ENCODE measurements at regions not wholly inside any gene's neighbourhood (a gene's known extent, or its start where the extent isn't known, plus 50 kb on each side); places are given as distances from the start of the nearest gene placed in this dataset.

- TF ChIP-seq, protein P1, sequence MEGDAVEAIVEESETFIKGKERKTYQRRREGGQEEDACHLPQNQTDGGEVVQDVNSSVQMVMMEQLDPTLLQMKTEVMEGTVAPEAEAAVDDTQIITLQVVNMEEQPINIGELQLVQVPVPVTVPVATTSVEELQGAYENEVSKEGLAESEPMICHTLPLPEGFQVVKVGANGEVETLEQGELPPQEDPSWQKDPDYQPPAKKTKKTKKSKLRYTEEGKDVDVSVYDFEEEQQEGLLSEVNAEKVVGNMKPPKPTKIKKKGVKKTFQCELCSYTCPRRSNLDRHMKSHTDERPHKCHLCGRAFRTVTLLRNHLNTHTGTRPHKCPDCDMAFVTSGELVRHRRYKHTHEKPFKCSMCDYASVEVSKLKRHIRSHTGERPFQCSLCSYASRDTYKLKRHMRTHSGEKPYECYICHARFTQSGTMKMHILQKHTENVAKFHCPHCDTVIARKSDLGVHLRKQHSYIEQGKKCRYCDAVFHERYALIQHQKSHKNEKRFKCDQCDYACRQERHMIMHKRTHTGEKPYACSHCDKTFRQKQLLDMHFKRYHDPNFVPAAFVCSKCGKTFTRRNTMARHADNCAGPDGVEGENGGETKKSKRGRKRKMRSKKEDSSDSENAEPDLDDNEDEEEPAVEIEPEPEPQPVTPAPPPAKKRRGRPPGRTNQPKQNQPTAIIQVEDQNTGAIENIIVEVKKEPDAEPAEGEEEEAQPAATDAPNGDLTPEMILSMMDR (IDR thresholded peaks at IDR 0.05; ENCODE audit: low read depth, low read length): no peak
- TF ChIP-seq POLR2A (IDR thresholded peaks at IDR 0.05; ENCODE audit: extremely low read depth, insufficient read length) (no peak), MYC (IDR thresholded peaks at IDR 0.05; ENCODE audit: low read depth, low read length) (no peak)
Observed at GRCh38 chr13:47144782-47145181, 247.9 kb upstream of the HTR2A start.

Measured in NB4 (cell line).